NCI-H510A (cell line): ENCODE measurements at regions not wholly inside any gene's neighbourhood (a gene's known extent, or its start where the extent isn't known, plus 50 kb on each side); places are given as distances from the start of the nearest gene placed in this dataset.

ENCODE experiments used
- DNase-seq: peaks from one replicate; lab custom pipeline; 2025; lab: John Stamatoyannopoulos, UW

- no peak for DNase-seq
Measured at GRCh38 chr12:59929110-59929509, 333.3 kb downstream of the SLC16A7 start.

GRCh38 chr12:59934486-59934885 is 338.7 kb downstream of the SLC16A7 start:
- DNase-seq, result no peak

- DNase-seq, result no peak
Measured at GRCh38 chr12:59936534-59936933, 340.7 kb downstream of the SLC16A7 start.

GRCh38 chr12:59937148-59937547 is 341.3 kb downstream of the SLC16A7 start:
- no peak for DNase-seq

GRCh38 chr12:59938190-59938962 is 342.5 kb downstream of the SLC16A7 start:
- no peak for DNase-seq

- no peak for DNase-seq
Measured at GRCh38 chr12:59940631-59941342, 345.0 kb downstream of the SLC16A7 start.

GRCh38 chr12:59941461-59941860 is 345.6 kb downstream of the SLC16A7 start:
- no peak for DNase-seq

- no peak for DNase-seq
Measured at GRCh38 chr12:59944177-59944576, 348.3 kb downstream of the SLC16A7 start.

GRCh38 chr12:59946635-59947034 is 350.8 kb downstream of the SLC16A7 start:
- DNase-seq, result no peak

- no peak for DNase-seq
Measured at GRCh38 chr12:59963546-59963945, 367.7 kb downstream of the SLC16A7 start.

GRCh38 chr12:59972905-59973304 is 377.1 kb downstream of the SLC16A7 start:
- no peak for DNase-seq

- no peak for DNase-seq
Measured at GRCh38 chr12:59973515-59973914, 377.7 kb downstream of the SLC16A7 start.

GRCh38 chr12:59977779-59978178 is 381.9 kb downstream of the SLC16A7 start:
- DNase-seq, result no peak

GRCh38 chr12:59980476-59980875 is 384.6 kb downstream of the SLC16A7 start:
- DNase-seq, result no peak

- DNase-seq, result no peak
Measured at GRCh38 chr12:59999291-59999690, 403.5 kb downstream of the SLC16A7 start.

- no peak for DNase-seq
Measured at GRCh38 chr12:60010486-60010885, 414.7 kb downstream of the SLC16A7 start.

- DNase-seq, result no peak
Measured at GRCh38 chr12:60012659-60013058, 416.8 kb downstream of the SLC16A7 start.

- DNase-seq, result no peak
Measured at GRCh38 chr12:60014436-60014835, 418.6 kb downstream of the SLC16A7 start.

- DNase-seq, result no peak
Measured at GRCh38 chr12:60020068-60020467, 424.2 kb downstream of the SLC16A7 start.

GRCh38 chr12:60021235-60021634 is 425.4 kb downstream of the SLC16A7 start:
- DNase-seq, result no peak

GRCh38 chr12:60027266-60027665 is 431.4 kb downstream of the SLC16A7 start:
- no peak for DNase-seq

GRCh38 chr12:60034147-60034546 is 438.3 kb downstream of the SLC16A7 start:
- no peak for DNase-seq

GRCh38 chr12:60035835-60036234 is 440.0 kb downstream of the SLC16A7 start:
- no peak for DNase-seq

- no peak for DNase-seq
Measured at GRCh38 chr12:60042835-60043234, 447.0 kb downstream of the SLC16A7 start.
